Nephron progenitor cell (in vitro differentiated cells): ENCODE measurements at regions not wholly inside any gene's neighbourhood (a gene's known extent, or its start where the extent isn't known, plus 50 kb on each side); places are given as distances from the start of the nearest gene placed in this dataset.
"Not testable (repeated sequence)": the region's sequence is repeated elsewhere in the genome, so short reads cannot be mapped to it uniquely, and the experiment has no call there.

Source experiments
- DNase-seq: peaks from one replicate; pipeline ENCODE4 v3.0.0; 2021
- H3K27ac Mint-ChIP-seq: 2 replicates; pipeline ENCODE4 v1.8.0; 2021; ENCODE audit warnings: mild to moderate bottlenecking, moderate library complexity, mixed read lengths
- H3K27me3 Mint-ChIP-seq: 2 replicates; pipeline ENCODE4 v1.8.0; 2021; ENCODE audit warnings: mild to moderate bottlenecking, low read depth, mixed read lengths; ENCODE audit not compliant: poor library complexity
- H3K36me3 Mint-ChIP-seq: 2 replicates; pipeline ENCODE4 v1.8.0; 2021; ENCODE audit warnings: low read depth, mixed read lengths
- H3K4me1 Mint-ChIP-seq: 2 replicates; pipeline ENCODE4 v1.8.0; 2021; ENCODE audit warnings: mixed read lengths
- H3K4me3 Mint-ChIP-seq: 2 replicates; pipeline ENCODE4 v1.8.0; 2021; ENCODE audit warnings: mild to moderate bottlenecking, moderate library complexity, mixed read lengths
- H3K9me3 Mint-ChIP-seq: 2 replicates; pipeline ENCODE4 v1.8.0; 2021; ENCODE audit warnings: mild to moderate bottlenecking, moderate library complexity, mixed read lengths
- CTCF ChIP-seq: fragments of 200-600 bp; sonication (generic); IDR thresholded peaks from 2 replicates; pipeline ENCODE4 v1.5.0; 2021; ENCODE audit warnings: antibody characterized with exemption

- TF ChIP-seq CTCF: no peak
- Mint-ChIP-seq H3K9me3 (peaks cover 10% of the 10 kb centered on the region), H3K4me3 (no peak overlapping the region), H3K27me3 (no peaks in the 10 kb centered on the region), H3K36me3 (no peaks in the 10 kb centered on the region), H3K4me1 (peaks cover 21% of the 10 kb centered on the region), H3K27ac (peak overlapping the region; percentile 87)
- DNase-seq: no peak
Observed at GRCh38 chr7:83732305-83732704, 83.4 kb upstream of the SEMA3E start.

GRCh38 chr7:83731154-83731553 is 82.2 kb upstream of the SEMA3E start:
- H3K27ac Mint-ChIP-seq: peak overlapping the region; percentile 70
- H3K4me3 Mint-ChIP-seq: no peak overlapping the region
- TF ChIP-seq CTCF: no peak
- H3K4me1 Mint-ChIP-seq: peaks cover 16% of the 10 kb centered on the region
- H3K9me3 Mint-ChIP-seq: peaks cover 10% of the 10 kb centered on the region
- H3K36me3 Mint-ChIP-seq: no peaks in the 10 kb centered on the region
- no peak for DNase-seq
- H3K27me3 Mint-ChIP-seq: no peaks in the 10 kb centered on the region

GRCh38 chr7:83716923-83717322 is 68.0 kb upstream of the SEMA3E start:
- DNase-seq, H3K36me3 Mint-ChIP-seq, H3K4me3 Mint-ChIP-seq, H3K4me1 Mint-ChIP-seq, H3K27me3 Mint-ChIP-seq, H3K27ac Mint-ChIP-seq: not testable (repeated sequence)
- peaks cover 51% of the 10 kb centered on the region for H3K9me3 Mint-ChIP-seq

- Mint-ChIP-seq H3K9me3 (peaks cover 22% of the 10 kb centered on the region), H3K27ac (no peak overlapping the region), H3K36me3 (no peaks in the 10 kb centered on the region), H3K4me3 (no peak overlapping the region), H3K4me1 (no peaks in the 10 kb centered on the region), H3K27me3 (no peaks in the 10 kb centered on the region)
- no peak for DNase-seq
- TF ChIP-seq CTCF: no peak
Observed at GRCh38 chr7:83708531-83708930, 59.6 kb upstream of the SEMA3E start.

GRCh38 chr7:83704564-83704963 is 55.6 kb upstream of the SEMA3E start:
- no peak for DNase-seq
- Mint-ChIP-seq H3K27me3 (no peaks in the 10 kb centered on the region), H3K4me3 (no peak overlapping the region), H3K36me3 (no peaks in the 10 kb centered on the region), H3K4me1 (peaks cover 12% of the 10 kb centered on the region), H3K27ac (no peak overlapping the region), H3K9me3 (peaks cover 3% of the 10 kb centered on the region)
- no peak for TF ChIP-seq CTCF

- TF ChIP-seq CTCF: no peak
- H3K4me1 Mint-ChIP-seq: peaks cover 20% of the 10 kb centered on the region
- no peaks in the 10 kb centered on the region for H3K36me3 Mint-ChIP-seq
- H3K27me3 Mint-ChIP-seq: no peaks in the 10 kb centered on the region
- no peak overlapping the region for H3K4me3 Mint-ChIP-seq
- no peaks in the 10 kb centered on the region for H3K9me3 Mint-ChIP-seq
- H3K27ac Mint-ChIP-seq: no peak overlapping the region
- DNase-seq: no peak
Observed at GRCh38 chr7:83702446-83702845, 53.5 kb upstream of the SEMA3E start.
